Lower lobe of right lung (tissue), 2 donors: ENCODE measurements at regions not wholly inside any gene's neighbourhood (a gene's known extent, or its start where the extent isn't known, plus 50 kb on each side); places are given as distances from the start of the nearest gene placed in this dataset.

Source experiments
- ATAC-seq, 2 donors: fragments of 200-7000 bp; cut with Tn5 transposase; one replicate each; pipeline ENCODE4 v1.9.1; 2020 to 2022; ENCODE audit warnings: mild to moderate bottlenecking in 2 of 2, moderate library complexity in 2 of 2
- DNase-seq: peaks from one replicate; pipeline ENCODE4 v3.0.0-alpha.2; 2020
- H3K27ac ChIP-seq: fragments of 200-600 bp; one replicate; pipeline ENCODE4 v1.8.0; 2022
- H3K27me3 ChIP-seq: fragments of 200-600 bp; one replicate; pipeline ENCODE4 v1.8.0; 2022; ENCODE audit warnings: low read depth
- H3K36me3 ChIP-seq: fragments of 200-600 bp; one replicate; pipeline ENCODE4 v1.8.0; 2022; ENCODE audit warnings: mild to moderate bottlenecking
- H3K4me1 ChIP-seq: fragments of 200-600 bp; one replicate; pipeline ENCODE4 v1.8.0; 2022
- H3K4me3 ChIP-seq: fragments of 200-600 bp; one replicate; pipeline ENCODE4 v1.8.0; 2022; ENCODE audit warnings: mild to moderate bottlenecking
- H3K9me3 ChIP-seq: fragments of 200-600 bp; one replicate; pipeline ENCODE4 v1.8.0; 2022
- intact Hi-C: fragments of 100-400 bp; cut with DNase I; formaldehyde crosslinking; loops from one replicate; pipeline ENCODE4 v1.11.0; 2022
- TF ChIP-seq, protein P1 (sequence below): fragments of 200-600 bp; IDR thresholded peaks from one replicate; pipeline ENCODE4 v1.8.0; 2022; ENCODE audit warnings: antibody characterized with exemption, mild to moderate bottlenecking
- donor health status: DM: no; HTN: yes; CAD: no; lungs with severe emphysema.

DNA sequence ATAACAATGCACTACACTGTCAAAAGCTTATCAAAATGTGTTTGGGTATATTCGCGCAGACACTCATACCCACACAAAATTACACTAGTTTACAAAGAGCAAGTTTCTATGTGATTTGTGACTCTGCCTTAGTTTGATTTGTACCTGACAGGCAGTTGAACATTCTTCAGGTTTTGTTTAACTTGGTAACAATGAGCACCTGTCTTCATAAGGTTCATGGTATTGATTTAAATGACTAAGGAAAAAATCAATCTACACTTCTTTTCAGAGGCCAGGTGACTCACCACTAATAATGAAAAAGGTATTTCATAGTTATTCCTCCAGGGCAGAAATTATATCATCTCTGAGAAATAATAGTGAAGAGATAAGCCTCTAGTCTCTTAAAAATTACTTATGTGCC is 1114.6 kb upstream of the AGA start:
- no peaks in the 10 kb centered on the region for H3K27me3 ChIP-seq
- DNase-seq (no peak), ATAC-seq (no peak)
- no peaks in the 10 kb centered on the region for H3K9me3 ChIP-seq
- TF ChIP-seq, protein P1, sequence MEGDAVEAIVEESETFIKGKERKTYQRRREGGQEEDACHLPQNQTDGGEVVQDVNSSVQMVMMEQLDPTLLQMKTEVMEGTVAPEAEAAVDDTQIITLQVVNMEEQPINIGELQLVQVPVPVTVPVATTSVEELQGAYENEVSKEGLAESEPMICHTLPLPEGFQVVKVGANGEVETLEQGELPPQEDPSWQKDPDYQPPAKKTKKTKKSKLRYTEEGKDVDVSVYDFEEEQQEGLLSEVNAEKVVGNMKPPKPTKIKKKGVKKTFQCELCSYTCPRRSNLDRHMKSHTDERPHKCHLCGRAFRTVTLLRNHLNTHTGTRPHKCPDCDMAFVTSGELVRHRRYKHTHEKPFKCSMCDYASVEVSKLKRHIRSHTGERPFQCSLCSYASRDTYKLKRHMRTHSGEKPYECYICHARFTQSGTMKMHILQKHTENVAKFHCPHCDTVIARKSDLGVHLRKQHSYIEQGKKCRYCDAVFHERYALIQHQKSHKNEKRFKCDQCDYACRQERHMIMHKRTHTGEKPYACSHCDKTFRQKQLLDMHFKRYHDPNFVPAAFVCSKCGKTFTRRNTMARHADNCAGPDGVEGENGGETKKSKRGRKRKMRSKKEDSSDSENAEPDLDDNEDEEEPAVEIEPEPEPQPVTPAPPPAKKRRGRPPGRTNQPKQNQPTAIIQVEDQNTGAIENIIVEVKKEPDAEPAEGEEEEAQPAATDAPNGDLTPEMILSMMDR: no peak
- H3K27ac ChIP-seq: no peak overlapping the region
- no peaks in the 10 kb centered on the region for H3K4me1 ChIP-seq
- no peaks in the 10 kb centered on the region for H3K36me3 ChIP-seq
- no peak overlapping the region for H3K4me3 ChIP-seq
- intact Hi-C loops: no loop called here

DNA sequence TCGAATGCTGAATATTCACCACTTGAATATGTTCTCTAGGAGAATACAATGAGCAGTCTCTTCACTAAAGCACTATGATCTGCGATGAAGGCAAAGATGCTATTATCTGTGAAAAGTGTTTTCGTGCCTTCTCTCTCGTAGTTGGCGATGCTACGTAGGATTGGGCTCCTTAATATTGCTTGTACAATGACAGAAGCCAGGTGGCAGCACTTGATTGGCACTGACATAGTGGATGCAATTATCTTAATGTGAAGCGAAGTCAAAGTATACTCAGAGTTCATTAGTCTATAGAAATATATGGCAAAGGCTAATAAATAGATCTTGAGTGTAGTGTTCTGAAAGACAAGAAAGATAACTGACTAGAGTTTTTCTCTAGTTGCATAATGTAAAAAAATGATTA is 1135.7 kb upstream of the AGA start:
- H3K9me3 ChIP-seq: no peaks in the 10 kb centered on the region

DNA sequence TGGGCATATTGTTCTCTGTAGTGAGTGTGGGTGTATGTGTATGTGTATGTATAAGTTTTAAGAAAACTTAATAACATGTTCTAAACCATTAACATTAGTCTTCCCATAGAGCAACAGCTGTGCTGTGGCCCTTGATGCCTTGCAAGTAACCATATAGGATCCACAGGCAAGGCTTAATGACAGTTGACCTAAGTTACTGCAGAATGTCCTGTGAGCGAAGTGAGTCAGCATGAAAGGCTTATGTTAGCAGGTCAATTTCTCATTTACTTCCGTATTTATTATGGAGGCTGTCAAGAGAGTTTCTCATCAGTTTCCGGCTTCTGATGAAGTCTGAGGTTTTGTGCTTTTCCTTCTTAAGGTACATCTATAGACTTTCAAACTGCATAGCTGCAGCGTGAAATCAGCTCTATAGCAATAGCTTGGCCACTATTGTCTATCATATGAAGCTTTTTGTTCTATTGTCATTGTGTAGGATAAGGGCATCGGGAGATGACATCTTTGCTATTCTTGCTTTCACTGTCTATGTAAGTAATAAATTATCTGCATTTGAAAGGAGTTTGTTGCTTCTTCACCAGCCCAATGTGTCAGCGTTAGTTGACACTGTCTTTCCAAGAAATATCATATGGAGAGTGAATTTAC is 1153.4 kb upstream of the AGA start:
- intact Hi-C loops: no loop called here
- Histone ChIP-seq H3K27me3 (no peaks in the 10 kb centered on the region), H3K4me3 (no peak overlapping the region), H3K9me3 (no peaks in the 10 kb centered on the region), H3K27ac (no peak overlapping the region), H3K4me1 (no peaks in the 10 kb centered on the region), H3K36me3 (no peaks in the 10 kb centered on the region)
- ATAC-seq (no peak), DNase-seq (no peak)
- TF ChIP-seq, protein P1: no peak

More for the DNA sequence above, 1135.7 kb upstream of the AGA start:
- Histone ChIP-seq H3K36me3 (no peaks in the 10 kb centered on the region), H3K4me1 (no peaks in the 10 kb centered on the region), H3K27ac (no peak overlapping the region), H3K4me3 (no peak overlapping the region), H3K27me3 (no peaks in the 10 kb centered on the region)
- intact Hi-C loops: no loop called here
- DNase-seq: no peak
- no peak for ATAC-seq
- TF ChIP-seq, protein P1: no peak

DNA sequence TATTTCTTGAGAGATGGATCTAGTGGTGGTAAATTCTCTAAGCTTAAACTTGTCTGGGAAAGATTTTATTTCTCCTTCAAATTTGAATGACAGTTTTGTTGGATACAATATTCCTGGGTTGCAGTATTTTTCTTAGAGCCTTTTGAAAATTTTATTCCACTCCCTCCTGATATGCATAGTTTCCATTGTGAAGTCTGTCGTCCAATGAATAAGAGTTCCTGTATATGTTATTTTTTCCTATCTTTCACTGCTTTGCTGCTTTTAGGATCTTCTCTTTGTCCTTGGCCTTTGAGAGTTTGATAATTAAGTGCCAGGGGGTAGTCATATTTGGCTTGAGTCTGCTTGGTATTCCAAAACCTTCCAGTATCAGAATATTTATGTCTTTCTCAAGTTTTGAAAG is 1156.4 kb upstream of the AGA start:
- TF ChIP-seq, protein P1: no peak

DNA sequence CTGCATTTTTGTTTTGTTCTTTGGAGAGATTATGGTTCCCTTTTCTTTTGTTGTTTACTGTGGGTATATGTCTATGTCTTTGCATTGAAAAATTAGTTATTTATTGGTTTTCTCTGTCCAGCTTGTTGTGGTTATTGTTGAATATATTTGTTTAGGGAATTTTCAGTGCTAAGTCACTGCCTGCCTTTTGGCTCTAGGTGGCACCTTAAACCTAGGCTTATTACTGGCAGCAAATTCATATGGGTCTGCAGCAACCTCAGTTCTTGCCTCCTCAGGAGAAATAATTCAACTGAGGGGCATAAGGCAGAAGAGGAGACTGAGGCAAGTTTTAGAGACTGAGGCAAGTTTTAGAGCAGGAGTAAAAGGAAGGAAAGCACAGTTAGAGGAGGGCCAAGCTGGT is 1157.3 kb upstream of the AGA start:
- H3K36me3 ChIP-seq: no peaks in the 10 kb centered on the region
- DNase-seq (no peak), ATAC-seq (no peak)
- H3K4me1 ChIP-seq: no peaks in the 10 kb centered on the region
- H3K9me3 ChIP-seq: no peaks in the 10 kb centered on the region
- TF ChIP-seq, protein P1: no peak
- intact Hi-C loops: no loop called here
- no peaks in the 10 kb centered on the region for H3K27me3 ChIP-seq
- no peak overlapping the region for H3K4me3 ChIP-seq
- no peak overlapping the region for H3K27ac ChIP-seq

More for the DNA sequence above, 1156.4 kb upstream of the AGA start:
- no peaks in the 10 kb centered on the region for H3K27me3 ChIP-seq
- no peak overlapping the region for H3K4me3 ChIP-seq
- no peak for DNase-seq
- intact Hi-C loops: no loop called here
- H3K4me1 ChIP-seq: no peaks in the 10 kb centered on the region
- H3K36me3 ChIP-seq: no peaks in the 10 kb centered on the region
- H3K27ac ChIP-seq: no peak overlapping the region
- no peak for ATAC-seq
- no peaks in the 10 kb centered on the region for H3K9me3 ChIP-seq
